NCI-H128 (cell line): ENCODE measurements at regions not wholly inside any gene's neighbourhood (a gene's known extent, or its start where the extent isn't known, plus 50 kb on each side); places are given as distances from the start of the nearest gene placed in this dataset.

Experiments
- DNase-seq: peaks from one replicate; lab custom pipeline; 2025; ENCODE audit not compliant: unreplicated experiment; lab: John Stamatoyannopoulos, UW

GRCh38 chr10:15462253-15462897 is 91.3 kb upstream of the FAM171A1 start:
- no peak for DNase-seq

GRCh38 chr10:15461353-15462108 is 90.4 kb upstream of the FAM171A1 start:
- DNase-seq = no peak

- DNase-seq = no peak
These were observed 89.6 kb upstream of the FAM171A1 start for GRCh38 chr10:15460661-15461060.

GRCh38 chr10:15459218-15459617 is 88.1 kb upstream of the FAM171A1 start:
- no peak for DNase-seq

GRCh38 chr10:15457382-15457781 is 86.3 kb upstream of the FAM171A1 start:
- no peak for DNase-seq

- no peak for DNase-seq
These were observed 84.4 kb upstream of the FAM171A1 start for GRCh38 chr10:15455456-15455855.

- no peak for DNase-seq
These were observed 82.8 kb upstream of the FAM171A1 start for GRCh38 chr10:15453926-15454325.

GRCh38 chr10:15453457-15453856 is 82.4 kb upstream of the FAM171A1 start:
- DNase-seq = no peak

- no peak for DNase-seq
These were observed 81.5 kb upstream of the FAM171A1 start for GRCh38 chr10:15452545-15452944.

- DNase-seq = no peak
These were observed 80.3 kb upstream of the FAM171A1 start for GRCh38 chr10:15451137-15452094.

GRCh38 chr10:15448598-15448997 is 77.5 kb upstream of the FAM171A1 start:
- no peak for DNase-seq

GRCh38 chr10:15445006-15445390 is 73.9 kb upstream of the FAM171A1 start:
- DNase-seq = no peak

- no peak for DNase-seq
These were observed 73.3 kb upstream of the FAM171A1 start for GRCh38 chr10:15444105-15445005.

GRCh38 chr10:15442056-15442455 is 71.0 kb upstream of the FAM171A1 start:
- no peak for DNase-seq

- no peak for DNase-seq
These were observed 69.2 kb upstream of the FAM171A1 start for GRCh38 chr10:15440204-15440711.

GRCh38 chr10:15439341-15439842 is 68.3 kb upstream of the FAM171A1 start:
- DNase-seq = no peak

- no peak for DNase-seq
These were observed 65.6 kb upstream of the FAM171A1 start for GRCh38 chr10:15436696-15437095.

- DNase-seq = peak; percentile 4
These were observed 62.9 kb upstream of the FAM171A1 start for GRCh38 chr10:15433850-15434537.

GRCh38 chr10:15432266-15432665 is 61.2 kb upstream of the FAM171A1 start:
- no peak for DNase-seq
